ENCODE measurements at regions not wholly inside any gene's neighbourhood (a gene's known extent, or its start where the extent isn't known, plus 50 kb on each side); places are given as distances from the start of the nearest gene placed in this dataset.

DNA sequence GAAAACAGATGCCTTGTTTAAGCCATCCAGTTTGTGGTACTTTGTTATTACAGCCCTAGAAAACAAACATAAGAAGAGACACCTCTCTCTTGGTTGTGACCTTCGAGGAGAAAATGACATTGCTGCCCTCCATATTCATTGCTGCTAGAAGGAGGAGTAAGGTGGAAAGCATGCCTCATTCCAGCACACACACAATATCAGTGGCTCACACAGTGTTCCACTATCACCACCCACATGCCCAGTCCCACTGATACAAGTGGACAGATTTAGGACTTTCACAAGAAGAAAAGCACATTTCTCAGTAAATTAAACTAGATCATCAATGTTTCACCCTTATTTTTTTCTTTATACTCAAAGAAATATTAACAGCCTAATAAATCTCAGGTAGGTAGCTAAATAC lies 143.6 kb downstream of the PHLDA1 start:
- DNase-seq (ENCODE audit: extremely low read depth in 1 of 4, low spot score in 3 of 4) (peak in 2 of 4 experiments; percentile 19 to 23), ATAC-seq (no peak), FAIRE-seq (no peak)
- 0% methylated on average over 1 of the region's 1 CpG for WGBS (ENCODE audit: insufficient coverage, low coverage, missing lambda C conversion rate)
- Histone ChIP-seq H3K27me3 (ENCODE audit: control insufficient read depth in 2 of 2, insufficient read depth in 2 of 2, low read length in 2 of 2) (no peaks in the 10 kb centered on the region; a peak in 1 of 5 replicates), H3K9me3 (replicated peaks; ENCODE audit: control insufficient read depth, insufficient read depth, low read depth, low read length) (no peaks in the 10 kb centered on the region), H3K4me2 (ENCODE audit: insufficient read depth, low read length) (no peak overlapping the region), H3K4me1 (replicated peaks in 1 of 2; ENCODE audit: control insufficient read depth in 2 of 2, insufficient read depth in 2 of 2, low read length in 2 of 2) (peaks cover 4 to 20% of the 10 kb centered on the region in 2 experiments; a peak in 3 of 5 replicates), H3K27ac (ENCODE audit: extremely low read depth, low read depth, low read length) (no peak overlapping the region), H3K9me1 (ENCODE audit: control insufficient read depth, insufficient read depth, low read length) (no peaks in the 10 kb centered on the region), H4K20me1 (replicated peaks; ENCODE audit: control insufficient read depth, insufficient read depth, low read length) (no peaks in the 10 kb centered on the region; the same call in 1 of the 2 replicates), H2AFZ (ENCODE audit: low read depth, low read length) (no peak overlapping the region), H3K9ac (ENCODE audit: insufficient read depth in 1 of 2, low read depth in 2 of 2, low read length in 2 of 2) (no peak overlapping the region), H3K4me3 (no peak overlapping the region), H3K79me2 (ENCODE audit: control insufficient read depth, insufficient read depth, low read length) (no peaks in the 10 kb centered on the region), H3K36me3 (ENCODE audit: control insufficient read depth, insufficient read depth, low read length) (no peaks in the 10 kb centered on the region)
- BruUV-seq (replicated peaks): no TSS peak
- ChIA-PET POLR2A (interaction anchor here (0.6 kb wide), 1 partner anchor 19 kb away, joined by 3 read pairs; no protein-coding TSS in a partner anchor), CTCF (ENCODE audit: low intra/inter-chr PET ratio) (no interaction called here)
- in situ Hi-C loops (cut with MboI): no loop called here
- intact Hi-C loops (cut with micrococcal nuclease): no loop called here
- TF ChIP-seq CBFA2T3 (IDR thresholded peaks at IDR 0.05) (peak; percentile 43; the same call in 1 of the 2 replicates), ZC3H8 (IDR thresholded peaks at IDR 0.05) (no peak), ZNF778 (CRISPR knock-in tag; IDR thresholded peaks at IDR 0.05) (no peak), RBM22 (IDR thresholded peaks at IDR 0.05; ENCODE audit: low read depth, low read length, poor library complexity, severe bottlenecking) (no peak), CREBBP (IDR thresholded peaks at IDR 0.05; ENCODE audit: low read depth, low read length) (no peak), CHCHD3 (CRISPR knock-in tag; IDR thresholded peaks at IDR 0.05) (no peak), SNIP1 (IDR thresholded peaks at IDR 0.05; ENCODE audit: low read depth) (no peak), HLTF (IDR thresholded peaks at IDR 0.05) (no peak), MEIS2 (IDR thresholded peaks at IDR 0.05; ENCODE audit: partially characterized antibody) (peak; percentile 31), SP2 (IDR thresholded peaks at IDR 0.05; ENCODE audit: extremely low read depth, low read depth, low read length, poor library complexity, severe bottlenecking) (no peak), TCF3 (CRISPR knock-in tag; IDR thresholded peaks at IDR 0.05) (peak; percentile 77), BMI1 (IDR thresholded peaks at IDR 0.05; ENCODE audit: low read length) (no peak)
- TF ChIP-seq, protein P1, sequence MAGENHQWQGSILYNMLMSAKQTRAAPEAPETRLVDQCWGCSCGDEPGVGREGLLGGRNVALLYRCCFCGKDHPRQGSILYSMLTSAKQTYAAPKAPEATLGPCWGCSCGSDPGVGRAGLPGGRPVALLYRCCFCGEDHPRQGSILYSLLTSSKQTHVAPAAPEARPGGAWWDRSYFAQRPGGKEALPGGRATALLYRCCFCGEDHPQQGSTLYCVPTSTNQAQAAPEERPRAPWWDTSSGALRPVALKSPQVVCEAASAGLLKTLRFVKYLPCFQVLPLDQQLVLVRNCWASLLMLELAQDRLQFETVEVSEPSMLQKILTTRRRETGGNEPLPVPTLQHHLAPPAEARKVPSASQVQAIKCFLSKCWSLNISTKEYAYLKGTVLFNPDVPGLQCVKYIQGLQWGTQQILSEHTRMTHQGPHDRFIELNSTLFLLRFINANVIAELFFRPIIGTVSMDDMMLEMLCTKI (IDR thresholded peaks at IDR 0.05; ENCODE audit: partially characterized antibody): no peak
- TF ChIP-seq, protein P2, sequence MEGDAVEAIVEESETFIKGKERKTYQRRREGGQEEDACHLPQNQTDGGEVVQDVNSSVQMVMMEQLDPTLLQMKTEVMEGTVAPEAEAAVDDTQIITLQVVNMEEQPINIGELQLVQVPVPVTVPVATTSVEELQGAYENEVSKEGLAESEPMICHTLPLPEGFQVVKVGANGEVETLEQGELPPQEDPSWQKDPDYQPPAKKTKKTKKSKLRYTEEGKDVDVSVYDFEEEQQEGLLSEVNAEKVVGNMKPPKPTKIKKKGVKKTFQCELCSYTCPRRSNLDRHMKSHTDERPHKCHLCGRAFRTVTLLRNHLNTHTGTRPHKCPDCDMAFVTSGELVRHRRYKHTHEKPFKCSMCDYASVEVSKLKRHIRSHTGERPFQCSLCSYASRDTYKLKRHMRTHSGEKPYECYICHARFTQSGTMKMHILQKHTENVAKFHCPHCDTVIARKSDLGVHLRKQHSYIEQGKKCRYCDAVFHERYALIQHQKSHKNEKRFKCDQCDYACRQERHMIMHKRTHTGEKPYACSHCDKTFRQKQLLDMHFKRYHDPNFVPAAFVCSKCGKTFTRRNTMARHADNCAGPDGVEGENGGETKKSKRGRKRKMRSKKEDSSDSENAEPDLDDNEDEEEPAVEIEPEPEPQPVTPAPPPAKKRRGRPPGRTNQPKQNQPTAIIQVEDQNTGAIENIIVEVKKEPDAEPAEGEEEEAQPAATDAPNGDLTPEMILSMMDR (IDR thresholded peaks at IDR 0.05 in 2 of 3, conservative IDR thresholded peaks at IDR 0.05 in 1 of 3; ENCODE audit: insufficient read depth in 2 of 3, low read depth in 1 of 3, low read length in 3 of 3): no peak
- TF ChIP-seq, protein P3, sequence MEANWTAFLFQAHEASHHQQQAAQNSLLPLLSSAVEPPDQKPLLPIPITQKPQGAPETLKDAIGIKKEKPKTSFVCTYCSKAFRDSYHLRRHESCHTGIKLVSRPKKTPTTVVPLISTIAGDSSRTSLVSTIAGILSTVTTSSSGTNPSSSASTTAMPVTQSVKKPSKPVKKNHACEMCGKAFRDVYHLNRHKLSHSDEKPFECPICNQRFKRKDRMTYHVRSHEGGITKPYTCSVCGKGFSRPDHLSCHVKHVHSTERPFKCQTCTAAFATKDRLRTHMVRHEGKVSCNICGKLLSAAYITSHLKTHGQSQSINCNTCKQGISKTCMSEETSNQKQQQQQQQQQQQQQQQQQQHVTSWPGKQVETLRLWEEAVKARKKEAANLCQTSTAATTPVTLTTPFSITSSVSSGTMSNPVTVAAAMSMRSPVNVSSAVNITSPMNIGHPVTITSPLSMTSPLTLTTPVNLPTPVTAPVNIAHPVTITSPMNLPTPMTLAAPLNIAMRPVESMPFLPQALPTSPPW (CRISPR knock-in tag; IDR thresholded peaks at IDR 0.05): no peak
- TF ChIP-seq, protein P4, sequence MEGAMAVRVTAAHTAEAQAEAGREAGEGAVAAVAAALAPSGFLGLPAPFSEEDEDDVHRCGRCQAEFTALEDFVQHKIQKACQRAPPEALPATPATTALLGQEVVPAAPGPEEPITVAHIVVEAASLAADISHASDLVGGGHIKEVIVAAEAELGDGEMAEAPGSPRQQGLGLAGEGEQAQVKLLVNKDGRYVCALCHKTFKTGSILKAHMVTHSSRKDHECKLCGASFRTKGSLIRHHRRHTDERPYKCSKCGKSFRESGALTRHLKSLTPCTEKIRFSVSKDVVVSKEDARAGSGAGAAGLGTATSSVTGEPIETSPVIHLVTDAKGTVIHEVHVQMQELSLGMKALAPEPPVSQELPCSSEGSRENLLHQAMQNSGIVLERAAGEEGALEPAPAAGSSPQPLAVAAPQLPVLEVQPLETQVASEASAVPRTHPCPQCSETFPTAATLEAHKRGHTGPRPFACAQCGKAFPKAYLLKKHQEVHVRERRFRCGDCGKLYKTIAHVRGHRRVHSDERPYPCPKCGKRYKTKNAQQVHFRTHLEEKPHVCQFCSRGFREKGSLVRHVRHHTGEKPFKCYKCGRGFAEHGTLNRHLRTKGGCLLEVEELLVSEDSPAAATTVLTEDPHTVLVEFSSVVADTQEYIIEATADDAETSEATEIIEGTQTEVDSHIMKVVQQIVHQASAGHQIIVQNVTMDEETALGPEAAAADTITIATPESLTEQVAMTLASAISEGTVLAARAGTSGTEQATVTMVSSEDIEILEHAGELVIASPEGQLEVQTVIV (CRISPR knock-in tag; IDR thresholded peaks at IDR 0.05; ENCODE audit: borderline replicate concordance): no peak
- TF ChIP-seq, protein P5, sequence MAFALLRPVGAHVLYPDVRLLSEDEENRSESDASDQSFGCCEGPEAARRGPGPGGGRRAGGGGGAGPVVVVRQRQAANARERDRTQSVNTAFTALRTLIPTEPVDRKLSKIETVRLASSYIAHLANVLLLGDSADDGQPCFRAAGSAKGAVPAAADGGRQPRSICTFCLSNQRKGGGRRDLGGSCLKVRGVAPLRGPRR (CRISPR knock-in tag; IDR thresholded peaks at IDR 0.05): no peak
